ENCODE measurements at regions not wholly inside any gene's neighbourhood (a gene's known extent, or its start where the extent isn't known, plus 50 kb on each side); places are given as distances from the start of the nearest gene placed in this dataset.

DNA sequence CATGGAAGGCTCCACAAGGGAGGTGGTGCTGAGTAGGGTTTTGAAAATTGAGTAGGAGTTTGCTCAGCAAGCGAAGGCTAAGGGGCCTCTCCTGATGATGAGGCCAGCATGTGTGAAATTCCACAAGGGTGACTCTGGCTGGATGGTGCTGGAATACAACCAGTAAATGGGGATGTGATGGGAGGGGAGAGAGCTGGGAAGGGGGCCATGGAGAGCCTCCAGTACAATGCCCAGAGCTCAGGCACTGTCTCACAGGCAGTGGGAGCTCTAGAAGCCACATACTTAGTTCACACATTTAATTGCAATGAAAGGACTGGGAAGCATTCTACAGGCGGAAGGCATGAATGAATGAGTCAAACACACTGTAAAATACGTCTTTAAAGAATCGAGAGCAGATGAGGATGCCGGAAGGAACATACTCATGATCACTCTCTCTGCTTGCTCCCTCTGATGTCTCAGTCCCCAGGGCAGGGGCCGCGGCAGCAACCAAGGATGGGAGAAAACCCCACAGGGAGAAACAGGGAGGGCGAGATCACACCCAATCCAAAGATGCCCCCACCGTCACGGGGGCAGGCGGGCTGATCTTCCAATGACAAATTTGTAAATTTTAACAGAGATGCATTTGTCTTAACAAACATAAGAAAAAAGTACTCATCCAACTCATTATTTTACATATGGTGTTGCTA lies 261.0 kb downstream of the NSG2 start:
- Histone ChIP-seq H3K27me3 (no peaks in the 10 kb centered on the region), H3K27ac (no peak overlapping the region), H3K36me3 (no peaks in the 10 kb centered on the region), H3K9me3 (no peaks in the 10 kb centered on the region), H3K4me1 (peaks cover 0 to 10% of the 10 kb centered on the region in 2 donors), H3K4me3 (no peak overlapping the region)
- DNase-seq (ENCODE audit: low spot score) = peak; percentile 18
- TF ChIP-seq, protein P1, sequence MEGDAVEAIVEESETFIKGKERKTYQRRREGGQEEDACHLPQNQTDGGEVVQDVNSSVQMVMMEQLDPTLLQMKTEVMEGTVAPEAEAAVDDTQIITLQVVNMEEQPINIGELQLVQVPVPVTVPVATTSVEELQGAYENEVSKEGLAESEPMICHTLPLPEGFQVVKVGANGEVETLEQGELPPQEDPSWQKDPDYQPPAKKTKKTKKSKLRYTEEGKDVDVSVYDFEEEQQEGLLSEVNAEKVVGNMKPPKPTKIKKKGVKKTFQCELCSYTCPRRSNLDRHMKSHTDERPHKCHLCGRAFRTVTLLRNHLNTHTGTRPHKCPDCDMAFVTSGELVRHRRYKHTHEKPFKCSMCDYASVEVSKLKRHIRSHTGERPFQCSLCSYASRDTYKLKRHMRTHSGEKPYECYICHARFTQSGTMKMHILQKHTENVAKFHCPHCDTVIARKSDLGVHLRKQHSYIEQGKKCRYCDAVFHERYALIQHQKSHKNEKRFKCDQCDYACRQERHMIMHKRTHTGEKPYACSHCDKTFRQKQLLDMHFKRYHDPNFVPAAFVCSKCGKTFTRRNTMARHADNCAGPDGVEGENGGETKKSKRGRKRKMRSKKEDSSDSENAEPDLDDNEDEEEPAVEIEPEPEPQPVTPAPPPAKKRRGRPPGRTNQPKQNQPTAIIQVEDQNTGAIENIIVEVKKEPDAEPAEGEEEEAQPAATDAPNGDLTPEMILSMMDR (IDR thresholded peaks at IDR 0.05) = no peak

DNA sequence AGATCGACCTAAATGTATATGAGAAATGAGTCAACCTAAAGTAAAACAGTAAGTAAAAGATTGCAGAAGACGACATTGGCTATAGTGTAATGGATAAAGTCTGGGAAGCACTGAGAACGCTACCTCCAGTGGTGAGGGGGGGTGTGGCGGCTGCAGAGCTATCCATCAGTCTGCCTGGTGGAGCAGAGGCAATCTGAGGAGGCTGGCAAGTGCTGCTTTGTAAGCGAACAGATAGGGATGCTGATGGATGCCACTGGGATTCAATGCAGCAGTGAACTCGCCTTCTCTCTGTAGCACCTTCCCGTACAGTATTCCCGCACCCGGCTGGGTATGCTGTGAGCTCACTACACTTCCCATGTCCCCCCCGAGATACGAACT lies 261.5 kb downstream of the NSG2 start:
- H3K36me3 ChIP-seq = no peaks in the 10 kb centered on the region
- H3K9me3 ChIP-seq = no peaks in the 10 kb centered on the region
- TF ChIP-seq, protein P1 (IDR thresholded peaks at IDR 0.05) = no peak
- H3K4me1 ChIP-seq = peaks cover 0 to 10% of the 10 kb centered on the region in 2 donors
- H3K27me3 ChIP-seq = no peaks in the 10 kb centered on the region
- H3K27ac ChIP-seq = no peak overlapping the region
- no peak overlapping the region for H3K4me3 ChIP-seq
- DNase-seq (ENCODE audit: low spot score) = peak; percentile 21

- TF ChIP-seq, protein P1 (IDR thresholded peaks at IDR 0.05) = no peak
- H3K36me3 ChIP-seq = no peaks in the 10 kb centered on the region
- H3K27me3 ChIP-seq = no peaks in the 10 kb centered on the region
- no peak overlapping the region for H3K4me3 ChIP-seq
- H3K4me1 ChIP-seq = peaks cover 0 to 12% of the 10 kb centered on the region in 2 donors
- no peak overlapping the region for H3K27ac ChIP-seq
- H3K9me3 ChIP-seq = no peaks in the 10 kb centered on the region
- DNase-seq (ENCODE audit: low spot score) = peak; percentile 52
These were observed 262.3 kb downstream of the NSG2 start for GRCh38 chr5:174307656-174308271.

DNA sequence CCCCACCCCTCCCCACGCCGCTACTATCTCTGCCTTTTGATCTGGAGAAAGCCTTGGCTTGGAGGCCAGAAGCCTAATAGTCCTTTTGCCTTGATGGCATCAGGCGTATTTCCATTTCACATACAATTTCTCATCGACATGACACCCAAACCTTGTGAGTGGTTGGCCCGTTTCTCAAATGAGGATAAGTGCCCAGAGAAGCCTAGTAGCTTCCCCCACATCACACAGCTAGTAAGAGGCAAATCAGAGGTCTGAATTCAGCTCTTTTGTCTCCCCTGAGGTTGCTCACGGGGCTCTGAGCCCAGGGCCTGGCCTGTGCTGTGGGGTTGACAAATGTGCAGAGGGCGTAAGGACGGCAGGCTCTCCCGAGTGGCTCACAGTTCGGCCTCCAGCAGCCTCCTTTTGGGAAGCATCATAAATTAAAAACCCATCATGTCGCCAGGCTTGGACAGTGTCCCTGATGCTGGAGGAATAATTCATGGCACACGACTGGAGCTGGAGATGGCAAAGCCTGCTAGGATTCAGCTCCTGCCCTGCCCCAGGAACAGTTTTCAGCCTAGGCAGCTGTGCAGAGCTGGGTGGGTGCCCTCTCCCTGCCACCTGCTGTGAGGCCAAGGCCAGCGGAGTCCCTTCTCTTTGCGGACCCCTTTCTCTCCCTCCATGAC lies 263.8 kb downstream of the NSG2 start:
- Histone ChIP-seq H3K4me3 (no peak overlapping the region), H3K27me3 (no peaks in the 10 kb centered on the region), H3K9me3 (no peaks in the 10 kb centered on the region), H3K4me1 (peaks cover 0 to 12% of the 10 kb centered on the region in 2 donors), H3K36me3 (no peaks in the 10 kb centered on the region), H3K27ac (no peak overlapping the region)
- DNase-seq (ENCODE audit: low spot score) = peak; percentile 46
- TF ChIP-seq, protein P1 (IDR thresholded peaks at IDR 0.05) = no peak

DNA sequence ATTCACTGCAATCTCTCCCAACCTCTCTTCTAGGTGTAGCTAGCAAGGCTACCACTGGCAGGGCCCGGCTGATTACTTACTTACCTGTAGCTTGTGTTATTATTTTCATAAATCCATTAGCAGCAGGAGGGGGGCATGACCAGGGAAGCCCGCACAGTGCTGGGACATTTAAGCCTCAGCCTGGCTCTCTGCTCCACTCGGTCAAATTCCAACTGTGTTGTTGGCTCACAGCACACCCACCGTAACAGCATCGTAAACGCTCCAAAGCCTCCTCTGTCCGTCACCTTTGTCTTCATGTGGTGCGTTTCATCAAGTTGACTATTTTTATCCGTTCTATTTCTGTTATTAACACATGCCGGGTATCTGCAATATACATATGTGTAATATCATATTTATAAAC lies 264.7 kb downstream of the NSG2 start:
- TF ChIP-seq, protein P1 (IDR thresholded peaks at IDR 0.05) = no peak
- no peak overlapping the region for H3K27ac ChIP-seq

More for the DNA sequence above, 264.7 kb downstream of the NSG2 start:
- no peaks in the 10 kb centered on the region for H3K27me3 ChIP-seq
- H3K36me3 ChIP-seq = no peaks in the 10 kb centered on the region
- H3K4me3 ChIP-seq = no peak overlapping the region
- no peaks in the 10 kb centered on the region for H3K9me3 ChIP-seq
- H3K4me1 ChIP-seq = peaks cover 0 to 12% of the 10 kb centered on the region in 2 donors
- peak; percentile 52 for DNase-seq (ENCODE audit: low spot score)
